HEK293 (cell line): ENCODE measurements at regions not wholly inside any gene's neighbourhood (a gene's known extent, or its start where the extent isn't known, plus 50 kb on each side); places are given as distances from the start of the nearest gene placed in this dataset.

Experiments used
- CTCF ChIP-seq: fragments of 450-650 bp; formaldehyde crosslinking; IDR thresholded peaks from 2 replicates; pipeline ENCODE4 v1.5.1; 2016; ENCODE audit warnings: missing biosample characterization, missing genetic modification characterization
- KLF16 ChIP-seq: fragments of 450-650 bp; formaldehyde crosslinking; IDR thresholded peaks from 2 replicates; pipeline ENCODE4 v1.5.1; 2017; ENCODE audit warnings: missing biosample characterization, missing genetic modification characterization
- REST ChIP-seq: fragments of 450-650 bp; formaldehyde crosslinking; IDR thresholded peaks from 2 replicates; pipeline ENCODE4 v1.5.1; 2016; ENCODE audit warnings: missing biosample characterization, missing genetic modification characterization
- ZNF280D ChIP-seq: fragments of 450-650 bp; formaldehyde crosslinking; IDR thresholded peaks from 2 replicates; pipeline ENCODE4 v1.5.1; 2016; ENCODE audit warnings: missing biosample characterization, missing genetic modification characterization
- ZNF350 ChIP-seq: fragments of 450-650 bp; formaldehyde crosslinking; IDR thresholded peaks from 2 replicates; pipeline ENCODE4 v1.5.0; 2017; ENCODE audit warnings: missing biosample characterization, mild to moderate bottlenecking, missing genetic modification characterization
- ZNF394 ChIP-seq: fragments of 450-650 bp; formaldehyde crosslinking; IDR thresholded peaks from 2 replicates; pipeline ENCODE4 v1.5.1; 2016; ENCODE audit warnings: missing biosample characterization, missing genetic modification characterization, mild to moderate bottlenecking, moderate library complexity, borderline replicate concordance
- ZNF549 ChIP-seq: fragments of 450-650 bp; IDR thresholded peaks from 2 replicates; pipeline ENCODE4 v1.5.1; 2018; ENCODE audit warnings: missing biosample characterization, missing genetic modification characterization, mild to moderate bottlenecking, inconsistent platforms, moderate library complexity
- ZNF555 ChIP-seq: fragments of 450-650 bp; formaldehyde crosslinking; conservative IDR thresholded peaks from 2 replicates; pipeline ENCODE4 v1.5.1; 2017; ENCODE audit warnings: missing biosample characterization, mild to moderate bottlenecking, missing genetic modification characterization, inconsistent platforms
- ZNF768 ChIP-seq: fragments of 450-650 bp; formaldehyde crosslinking; IDR thresholded peaks from 2 replicates; pipeline ENCODE4 v1.5.1; 2018; ENCODE audit warnings: missing biosample characterization, mild to moderate bottlenecking, missing genetic modification characterization
- TF ChIP-seq, protein P1 (sequence below): fragments of 450-650 bp; formaldehyde crosslinking; IDR thresholded peaks from 2 replicates; pipeline ENCODE4 v1.5.1; 2016; ENCODE audit warnings: missing biosample characterization, missing genetic modification characterization

DNA sequence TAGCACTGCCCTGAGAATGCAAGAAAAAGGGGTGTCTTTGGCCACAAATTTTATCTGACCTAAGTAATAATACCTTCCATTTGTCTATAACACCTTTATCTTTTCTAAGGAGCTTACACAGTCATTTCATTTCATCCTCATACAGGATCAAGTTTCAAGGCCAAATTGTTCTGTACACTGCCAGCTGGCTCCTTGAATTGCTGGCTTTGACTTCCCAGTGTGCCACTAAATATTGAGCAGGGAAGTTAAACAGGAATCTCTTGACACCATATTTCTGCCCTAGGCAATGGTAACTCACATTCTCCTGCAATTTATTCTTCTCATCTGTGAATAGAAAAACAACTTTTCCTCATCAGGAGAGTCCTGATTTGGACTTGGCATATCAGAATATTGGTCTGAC lies 195.1 kb upstream of the LRP1B start:
- TF ChIP-seq ZNF549 (tag by site-specific recombination): no peak
- TF ChIP-seq CTCF: no peak
- TF ChIP-seq ZNF350: no peak
- TF ChIP-seq ZNF768 (tag by site-specific recombination): no peak
- TF ChIP-seq, protein P1, sequence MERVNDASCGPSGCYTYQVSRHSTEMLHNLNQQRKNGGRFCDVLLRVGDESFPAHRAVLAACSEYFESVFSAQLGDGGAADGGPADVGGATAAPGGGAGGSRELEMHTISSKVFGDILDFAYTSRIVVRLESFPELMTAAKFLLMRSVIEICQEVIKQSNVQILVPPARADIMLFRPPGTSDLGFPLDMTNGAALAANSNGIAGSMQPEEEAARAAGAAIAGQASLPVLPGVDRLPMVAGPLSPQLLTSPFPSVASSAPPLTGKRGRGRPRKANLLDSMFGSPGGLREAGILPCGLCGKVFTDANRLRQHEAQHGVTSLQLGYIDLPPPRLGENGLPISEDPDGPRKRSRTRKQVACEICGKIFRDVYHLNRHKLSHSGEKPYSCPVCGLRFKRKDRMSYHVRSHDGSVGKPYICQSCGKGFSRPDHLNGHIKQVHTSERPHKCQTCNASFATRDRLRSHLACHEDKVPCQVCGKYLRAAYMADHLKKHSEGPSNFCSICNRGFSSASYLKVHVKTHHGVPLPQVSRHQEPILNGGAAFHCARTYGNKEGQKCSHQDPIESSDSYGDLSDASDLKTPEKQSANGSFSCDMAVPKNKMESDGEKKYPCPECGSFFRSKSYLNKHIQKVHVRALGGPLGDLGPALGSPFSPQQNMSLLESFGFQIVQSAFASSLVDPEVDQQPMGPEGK (tag by site-specific recombination): no peak
- no peak for TF ChIP-seq ZNF280D (tag by site-specific recombination)
- no peak for TF ChIP-seq ZNF555 (tag by site-specific recombination)
- TF ChIP-seq KLF16 (tag by site-specific recombination): no peak
- no peak for TF ChIP-seq REST (tag by site-specific recombination)
- no peak for TF ChIP-seq ZNF394
